ENCODE measurements at regions not wholly inside any gene's neighbourhood (a gene's known extent, or its start where the extent isn't known, plus 50 kb on each side); places are given as distances from the start of the nearest gene placed in this dataset.

DNA sequence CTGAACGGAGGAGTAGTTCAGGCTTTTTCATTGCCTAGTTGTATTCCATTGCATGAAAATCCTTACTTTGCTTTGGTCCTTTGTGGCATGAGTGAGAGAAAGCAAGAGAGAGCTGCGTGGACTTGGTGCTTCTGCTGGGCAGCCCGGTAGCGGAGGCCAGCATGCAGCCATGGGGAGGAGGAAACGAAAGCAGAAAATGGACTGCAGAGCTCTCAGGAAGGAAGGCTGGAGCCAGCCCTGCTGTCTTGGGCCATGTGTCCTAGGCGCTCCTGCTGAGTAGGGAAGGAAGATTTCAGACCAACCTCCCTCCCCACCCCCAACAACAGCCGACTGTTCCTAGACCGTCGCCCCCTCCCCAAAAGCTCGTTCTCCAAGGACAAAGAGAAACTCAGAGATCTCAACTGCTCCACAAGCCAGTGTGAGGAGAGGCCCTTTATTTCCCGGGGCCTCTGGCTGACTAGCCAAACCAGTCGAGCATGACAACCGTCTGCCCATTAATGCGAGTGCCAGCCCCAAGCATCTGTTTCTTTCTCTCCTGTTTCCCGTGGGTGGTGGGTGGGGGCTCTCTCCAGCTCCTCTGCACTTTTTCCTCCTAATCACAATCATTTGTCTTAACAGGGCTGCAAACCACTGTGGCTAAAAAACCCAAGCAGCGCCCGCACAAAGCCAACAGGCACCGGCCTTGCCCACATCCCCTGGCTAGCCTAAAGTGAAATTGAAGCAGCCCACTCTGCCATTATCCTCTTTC is 66.8 kb upstream of the FZD7 start:
- TF ChIP-seq, protein P1, sequence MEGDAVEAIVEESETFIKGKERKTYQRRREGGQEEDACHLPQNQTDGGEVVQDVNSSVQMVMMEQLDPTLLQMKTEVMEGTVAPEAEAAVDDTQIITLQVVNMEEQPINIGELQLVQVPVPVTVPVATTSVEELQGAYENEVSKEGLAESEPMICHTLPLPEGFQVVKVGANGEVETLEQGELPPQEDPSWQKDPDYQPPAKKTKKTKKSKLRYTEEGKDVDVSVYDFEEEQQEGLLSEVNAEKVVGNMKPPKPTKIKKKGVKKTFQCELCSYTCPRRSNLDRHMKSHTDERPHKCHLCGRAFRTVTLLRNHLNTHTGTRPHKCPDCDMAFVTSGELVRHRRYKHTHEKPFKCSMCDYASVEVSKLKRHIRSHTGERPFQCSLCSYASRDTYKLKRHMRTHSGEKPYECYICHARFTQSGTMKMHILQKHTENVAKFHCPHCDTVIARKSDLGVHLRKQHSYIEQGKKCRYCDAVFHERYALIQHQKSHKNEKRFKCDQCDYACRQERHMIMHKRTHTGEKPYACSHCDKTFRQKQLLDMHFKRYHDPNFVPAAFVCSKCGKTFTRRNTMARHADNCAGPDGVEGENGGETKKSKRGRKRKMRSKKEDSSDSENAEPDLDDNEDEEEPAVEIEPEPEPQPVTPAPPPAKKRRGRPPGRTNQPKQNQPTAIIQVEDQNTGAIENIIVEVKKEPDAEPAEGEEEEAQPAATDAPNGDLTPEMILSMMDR (IDR thresholded peaks at IDR 0.05) = no peak
- TF ChIP-seq POLR2A (IDR thresholded peaks at IDR 0.05) = no peak

All from Peyer's patch (tissue), 4 donors.